Fibroblast of pulmonary artery (primary cell): ENCODE measurements at regions not wholly inside any gene's neighbourhood (a gene's known extent, or its start where the extent isn't known, plus 50 kb on each side); places are given as distances from the start of the nearest gene placed in this dataset.

Experiments used
- DNase-seq: peaks from one replicate; pipeline ENCODE4 v3.0.0-alpha.2; 2010; ENCODE audit warnings: low read depth
- H3K4me3 ChIP-seq: replicated peaks from 2 replicates; pipeline ENCODE4 v1.5.1; 2011; ENCODE audit warnings: low read depth, mild to moderate bottlenecking, control low read depth, low read length, moderate library complexity
- TF ChIP-seq, protein P1 (sequence below): IDR thresholded peaks from 2 replicates; pipeline ENCODE4 v1.5.1; 2011; ENCODE audit warnings: mild to moderate bottlenecking, control low read depth, low read length, inconsistent platforms; ENCODE audit errors: missing control alignments

GRCh38 chr15:87145696-87146095 is 1066.0 kb downstream of the AGBL1 start:
- TF ChIP-seq, protein P1, sequence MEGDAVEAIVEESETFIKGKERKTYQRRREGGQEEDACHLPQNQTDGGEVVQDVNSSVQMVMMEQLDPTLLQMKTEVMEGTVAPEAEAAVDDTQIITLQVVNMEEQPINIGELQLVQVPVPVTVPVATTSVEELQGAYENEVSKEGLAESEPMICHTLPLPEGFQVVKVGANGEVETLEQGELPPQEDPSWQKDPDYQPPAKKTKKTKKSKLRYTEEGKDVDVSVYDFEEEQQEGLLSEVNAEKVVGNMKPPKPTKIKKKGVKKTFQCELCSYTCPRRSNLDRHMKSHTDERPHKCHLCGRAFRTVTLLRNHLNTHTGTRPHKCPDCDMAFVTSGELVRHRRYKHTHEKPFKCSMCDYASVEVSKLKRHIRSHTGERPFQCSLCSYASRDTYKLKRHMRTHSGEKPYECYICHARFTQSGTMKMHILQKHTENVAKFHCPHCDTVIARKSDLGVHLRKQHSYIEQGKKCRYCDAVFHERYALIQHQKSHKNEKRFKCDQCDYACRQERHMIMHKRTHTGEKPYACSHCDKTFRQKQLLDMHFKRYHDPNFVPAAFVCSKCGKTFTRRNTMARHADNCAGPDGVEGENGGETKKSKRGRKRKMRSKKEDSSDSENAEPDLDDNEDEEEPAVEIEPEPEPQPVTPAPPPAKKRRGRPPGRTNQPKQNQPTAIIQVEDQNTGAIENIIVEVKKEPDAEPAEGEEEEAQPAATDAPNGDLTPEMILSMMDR, result no peak
- no peak for DNase-seq
- no peak overlapping the region for H3K4me3 ChIP-seq

DNA sequence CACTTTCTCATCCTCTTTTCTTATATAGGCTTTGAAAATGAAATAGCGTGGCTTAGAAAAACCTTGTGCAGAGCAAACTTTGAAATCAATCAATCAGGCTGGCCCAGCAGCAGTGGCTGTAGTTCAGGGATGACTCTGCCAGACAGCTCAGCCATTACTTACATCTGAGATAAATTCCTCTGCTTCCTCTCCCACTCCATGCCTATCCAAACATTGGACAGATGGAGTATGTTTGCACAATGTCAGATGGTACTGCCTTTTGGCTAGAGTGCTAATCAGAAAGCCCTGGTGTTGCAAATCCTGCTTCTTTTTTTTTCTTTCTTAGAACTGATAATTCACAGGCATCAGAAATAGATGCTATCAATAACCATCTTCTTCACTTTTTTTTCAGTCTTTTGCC is 1065.1 kb downstream of the AGBL1 start:
- TF ChIP-seq, protein P1, result no peak
- peak; percentile 13 for DNase-seq
- H3K4me3 ChIP-seq, result no peak overlapping the region

GRCh38 chr15:87142096-87142495 is 1062.4 kb downstream of the AGBL1 start:
- DNase-seq, result no peak
- no peak overlapping the region for H3K4me3 ChIP-seq
- TF ChIP-seq, protein P1, result no peak

DNA sequence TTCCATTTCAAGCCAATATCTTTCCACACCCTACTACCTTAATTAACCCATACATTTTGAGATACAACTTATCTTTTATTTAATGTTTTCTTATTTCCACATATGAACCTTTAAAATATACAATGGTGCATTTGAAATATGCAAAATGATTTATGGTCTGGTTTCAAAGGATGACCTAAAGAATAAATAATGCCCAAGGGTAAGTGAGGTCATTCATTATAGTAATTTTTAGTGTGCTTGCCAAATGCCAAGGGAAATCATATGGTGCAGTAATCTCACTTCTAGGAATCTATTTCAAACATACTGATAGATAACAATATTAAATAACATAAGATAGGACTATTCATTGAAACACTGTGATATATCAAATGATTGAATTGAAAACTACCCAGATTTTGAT is 1055.4 kb downstream of the AGBL1 start:
- no peak for DNase-seq
- TF ChIP-seq, protein P1, result no peak
- H3K4me3 ChIP-seq, result no peak overlapping the region

DNA sequence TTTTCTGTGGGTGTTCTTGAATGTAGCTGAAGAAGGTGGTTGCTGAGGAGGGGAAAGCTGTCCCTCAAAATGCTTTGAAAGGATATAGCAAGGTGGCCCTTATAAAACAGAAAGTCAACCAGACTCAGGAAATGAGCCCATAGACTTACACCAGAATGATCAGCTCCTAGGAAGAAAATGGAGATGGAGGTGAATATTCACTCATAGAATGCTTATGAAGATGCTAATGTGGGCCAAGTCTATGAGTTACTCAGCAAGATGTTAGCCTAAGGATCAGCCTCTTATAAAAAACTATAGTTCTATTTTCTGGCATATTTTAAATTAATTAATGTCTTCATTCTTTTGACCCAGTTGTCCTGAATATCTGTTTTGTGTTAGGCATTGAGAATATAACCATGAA is 1054.0 kb downstream of the AGBL1 start:
- DNase-seq, result no peak
- TF ChIP-seq, protein P1, result no peak

DNA sequence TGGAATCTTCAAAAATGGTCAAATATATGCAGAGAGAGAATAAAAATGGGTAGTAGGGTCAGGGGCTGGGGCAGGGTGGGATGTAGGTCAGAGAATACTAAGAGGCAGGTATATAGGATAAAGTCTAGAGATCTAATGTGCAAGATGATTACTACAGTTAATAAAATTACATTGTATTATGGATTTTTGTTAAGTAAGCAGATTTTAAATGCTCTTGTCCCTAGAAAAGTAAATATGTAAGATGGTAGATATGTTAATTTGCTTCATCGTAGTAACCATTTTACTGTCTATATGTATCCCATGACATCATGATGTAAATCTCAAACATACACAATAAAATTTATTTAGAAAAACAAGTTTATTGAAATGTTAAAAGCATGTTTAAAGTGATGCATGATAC is 1051.4 kb downstream of the AGBL1 start:
- no peak overlapping the region for H3K4me3 ChIP-seq
- TF ChIP-seq, protein P1, result no peak
- DNase-seq, result no peak

More for the DNA sequence above, 1054.0 kb downstream of the AGBL1 start:
- H3K4me3 ChIP-seq, result no peak overlapping the region

- H3K4me3 ChIP-seq, result no peak overlapping the region
- DNase-seq, result no peak
- TF ChIP-seq, protein P1, result no peak
These were observed 1050.2 kb downstream of the AGBL1 start for GRCh38 chr15:87129916-87130315.
